ENCODE measurements at regions not wholly inside any gene's neighbourhood (a gene's known extent, or its start where the extent isn't known, plus 50 kb on each side); places are given as distances from the start of the nearest gene placed in this dataset.

- no peak overlapping the region for H3K4me3 ChIP-seq (ENCODE audit: low read depth, low read length)
- H3K27ac ChIP-seq (ENCODE audit: extremely low read depth, low read depth, low read length) = no peak overlapping the region
- no peaks in the 10 kb centered on the region for H3K9me3 ChIP-seq (ENCODE audit: control insufficient read depth, insufficient read depth, low read depth, low read length)
- POLR2A ChIA-PET = no interaction called here
- CTCF ChIA-PET = no interaction called here
- no peaks in the 10 kb centered on the region for H3K4me1 ChIP-seq (ENCODE audit: control insufficient read depth, insufficient read depth, low read length)
- no peak for TF ChIP-seq BCL6B (tag by site-specific recombination; IDR thresholded peaks at IDR 0.05)
- TF ChIP-seq ZNF391 (tag by site-specific recombination; IDR thresholded peaks at IDR 0.05; ENCODE audit: borderline replicate concordance, low read depth) = no peak
- TF ChIP-seq ZNF626 (tag by site-specific recombination; IDR thresholded peaks at IDR 0.05) = no peak
- TF ChIP-seq ZNF501 (tag by site-specific recombination; IDR thresholded peaks at IDR 0.05) = no peak
- TF ChIP-seq ZNF324 (tag by site-specific recombination; IDR thresholded peaks at IDR 0.05) = no peak
- TF ChIP-seq ZNF354C (tag by site-specific recombination; IDR thresholded peaks at IDR 0.05; ENCODE audit: borderline replicate concordance, low read depth) = no peak
- TF ChIP-seq ZSCAN18 (tag by site-specific recombination; IDR thresholded peaks at IDR 0.05) = no peak
- TF ChIP-seq FEZF1 (tag by site-specific recombination; IDR thresholded peaks at IDR 0.05) = no peak
- TF ChIP-seq ZNF16 (tag by site-specific recombination; IDR thresholded peaks at IDR 0.05; ENCODE audit: low read depth) = no peak
- TF ChIP-seq ZNF266 (tag by site-specific recombination; IDR thresholded peaks at IDR 0.05; ENCODE audit: low read depth) = no peak
- TF ChIP-seq IKZF3 (tag by site-specific recombination; IDR thresholded peaks at IDR 0.05) = no peak
- TF ChIP-seq PRDM2 (tag by site-specific recombination; IDR thresholded peaks at IDR 0.05; ENCODE audit: borderline replicate concordance) = no peak
- no peak for TF ChIP-seq ZNF416 (tag by site-specific recombination; IDR thresholded peaks at IDR 0.05)
- H3K36me3 ChIP-seq (ENCODE audit: control insufficient read depth in 2 of 2, insufficient read depth in 1 of 2, low read length in 2 of 2) = no peaks in the 10 kb centered on the region
Measured at GRCh38 chr2:76679025-76679396, 843.2 kb downstream of the LRRTM4 start.

GRCh38 chr2:76678383-76679024 lies 843.7 kb downstream of the LRRTM4 start:
- Histone ChIP-seq H3K36me3 (ENCODE audit: control insufficient read depth in 2 of 2, insufficient read depth in 1 of 2, low read length in 2 of 2) (no peaks in the 10 kb centered on the region), H3K4me3 (ENCODE audit: low read depth, low read length) (no peak overlapping the region), H3K4me1 (ENCODE audit: control insufficient read depth, insufficient read depth, low read length) (no peaks in the 10 kb centered on the region), H3K9me3 (ENCODE audit: control insufficient read depth, insufficient read depth, low read depth, low read length) (no peaks in the 10 kb centered on the region), H3K27ac (ENCODE audit: extremely low read depth, low read depth, low read length) (no peak overlapping the region)
- POLR2A ChIA-PET = no interaction called here
- CTCF ChIA-PET = no interaction called here
- TF ChIP-seq BCL11A (tag by site-specific recombination; IDR thresholded peaks at IDR 0.05; ENCODE audit: low read depth) = no peak
- no peak for TF ChIP-seq ZNF133 (tag by site-specific recombination; IDR thresholded peaks at IDR 0.05)
- TF ChIP-seq PRDM10 (tag by site-specific recombination; IDR thresholded peaks at IDR 0.05) = no peak
- no peak for TF ChIP-seq ZNF37A (tag by site-specific recombination; IDR thresholded peaks at IDR 0.05)
- no peak for TF ChIP-seq HIC1 (tag by site-specific recombination; IDR thresholded peaks at IDR 0.05)
- no peak for TF ChIP-seq ZNF555 (tag by site-specific recombination; conservative IDR thresholded peaks at IDR 0.05)
- no peak for TF ChIP-seq ZNF677 (tag by site-specific recombination; IDR thresholded peaks at IDR 0.05)
- TF ChIP-seq ZNF404 (tag by site-specific recombination; IDR thresholded peaks at IDR 0.05) = no peak

All from HEK293 (cell line).